ENCODE measurements at regions not wholly inside any gene's neighbourhood (a gene's known extent, or its start where the extent isn't known, plus 50 kb on each side); places are given as distances from the start of the nearest gene placed in this dataset.

- Histone ChIP-seq H3K9me2 (ENCODE audit: insufficient read depth, low read length) (no peaks in the 10 kb centered on the region), H3K9ac (ENCODE audit: low read length) (no peak overlapping the region), H3K36me3 (ENCODE audit: insufficient read depth, low read length) (no peaks in the 10 kb centered on the region), H3K9me3 (ENCODE audit: low read length) (no peaks in the 10 kb centered on the region), H3K4me2 (ENCODE audit: low read length) (no peak overlapping the region), H3F3A (ENCODE audit: insufficient read depth, low read length, poor library complexity, severe bottlenecking) (no peaks in the 10 kb centered on the region), H2AFZ (ENCODE audit: low read depth, low read length) (no peak overlapping the region), H3K27ac (ENCODE audit: low read length) (no peak overlapping the region), H3K4me3 (ENCODE audit: low read length) (no peak overlapping the region), H4K20me1 (ENCODE audit: insufficient read depth) (no peaks in the 10 kb centered on the region), H3K79me2 (replicated peaks; ENCODE audit: insufficient read depth, low read length) (no peaks in the 10 kb centered on the region), H3K27me3 (ENCODE audit: insufficient read depth, low read depth, low read length) (no peaks in the 10 kb centered on the region)
- TF ChIP-seq EZH2 (IDR thresholded peaks at IDR 0.05; ENCODE audit: borderline replicate concordance, insufficient read depth, low read length, poor library complexity, severe bottlenecking) (no peak), RAD21 (conservative IDR thresholded peaks at IDR 0.05) (no peak), EP300 (conservative IDR thresholded peaks at IDR 0.05; ENCODE audit: poor library complexity, severe bottlenecking) (no peak), SMC3 (conservative IDR thresholded peaks at IDR 0.05; ENCODE audit: poor library complexity) (no peak), POLR2AphosphoS5 (IDR thresholded peaks at IDR 0.05) (no peak), REST (IDR thresholded peaks at IDR 0.05; ENCODE audit: borderline replicate concordance) (no peak), CTCF (IDR thresholded peaks at IDR 0.05; ENCODE audit: poor library complexity, severe bottlenecking) (no peak), TAF1 (IDR thresholded peaks at IDR 0.05; ENCODE audit: low read depth) (no peak), MXI1 (conservative IDR thresholded peaks at IDR 0.05; ENCODE audit: poor library complexity, severe bottlenecking) (no peak)
These were observed 141.2 kb upstream of the PARP11 start for GRCh38 chr12:4014444-4014843.

- Histone ChIP-seq H4K20me1 (ENCODE audit: insufficient read depth) (no peaks in the 10 kb centered on the region), H3F3A (ENCODE audit: insufficient read depth, low read length, poor library complexity, severe bottlenecking) (no peaks in the 10 kb centered on the region), H3K79me2 (replicated peaks; ENCODE audit: insufficient read depth, low read length) (no peaks in the 10 kb centered on the region), H3K36me3 (ENCODE audit: insufficient read depth, low read length) (no peaks in the 10 kb centered on the region), H3K27me3 (ENCODE audit: insufficient read depth, low read depth, low read length) (no peaks in the 10 kb centered on the region), H3K4me3 (ENCODE audit: low read length) (no peak overlapping the region), H3K9me3 (ENCODE audit: low read length) (no peaks in the 10 kb centered on the region), H3K9ac (ENCODE audit: low read length) (no peak overlapping the region), H3K9me2 (ENCODE audit: insufficient read depth, low read length) (no peaks in the 10 kb centered on the region), H3K27ac (ENCODE audit: low read length) (no peak overlapping the region), H2AFZ (ENCODE audit: low read depth, low read length) (no peak overlapping the region), H3K4me2 (ENCODE audit: low read length) (no peak overlapping the region)
- TF ChIP-seq TAF1 (IDR thresholded peaks at IDR 0.05; ENCODE audit: low read depth) (no peak), CTCF (IDR thresholded peaks at IDR 0.05; ENCODE audit: poor library complexity, severe bottlenecking) (no peak), EZH2 (IDR thresholded peaks at IDR 0.05; ENCODE audit: borderline replicate concordance, insufficient read depth, low read length, poor library complexity, severe bottlenecking) (no peak), SMC3 (conservative IDR thresholded peaks at IDR 0.05; ENCODE audit: poor library complexity) (no peak), POLR2AphosphoS5 (IDR thresholded peaks at IDR 0.05) (no peak), REST (IDR thresholded peaks at IDR 0.05; ENCODE audit: borderline replicate concordance) (no peak), EP300 (conservative IDR thresholded peaks at IDR 0.05; ENCODE audit: poor library complexity, severe bottlenecking) (no peak), MXI1 (conservative IDR thresholded peaks at IDR 0.05; ENCODE audit: poor library complexity, severe bottlenecking) (no peak), RAD21 (conservative IDR thresholded peaks at IDR 0.05) (no peak)
These were observed 140.1 kb upstream of the PARP11 start for GRCh38 chr12:4012977-4013968.
